Dermis microvascular lymphatic vessel endothelial cell (primary cell): ENCODE measurements at regions not wholly inside any gene's neighbourhood (a gene's known extent, or its start where the extent isn't known, plus 50 kb on each side); places are given as distances from the start of the nearest gene placed in this dataset.

ENCODE experiments used
- DNase-seq, 2 donors: peaks; one replicate each; pipeline versions ENCODE4 v3.0.0 to v3.0.0-alpha.2; 2010; ENCODE audit warnings: low read depth in 2 of 2

DNA sequence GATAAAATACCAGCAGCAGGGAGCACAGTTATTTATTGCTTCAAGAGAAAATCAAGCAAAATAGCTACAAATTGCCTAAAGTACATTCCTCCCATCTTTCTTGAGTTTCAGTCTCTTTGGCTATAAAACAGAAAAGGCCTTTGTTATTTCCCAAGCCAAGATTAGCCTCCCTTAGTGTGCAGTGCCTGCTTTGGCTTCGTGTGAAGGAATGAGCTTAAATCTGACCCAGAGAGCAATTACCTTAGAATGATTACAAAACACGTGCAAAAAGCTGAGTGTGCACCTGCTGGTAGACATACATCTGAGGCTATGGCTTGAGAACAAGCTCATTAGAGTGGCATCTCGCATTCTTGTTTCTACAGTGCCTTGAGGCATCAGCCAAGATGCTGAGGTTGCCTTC, 250.8 kb downstream of the C4orf33 start:
- no peak for DNase-seq

DNA sequence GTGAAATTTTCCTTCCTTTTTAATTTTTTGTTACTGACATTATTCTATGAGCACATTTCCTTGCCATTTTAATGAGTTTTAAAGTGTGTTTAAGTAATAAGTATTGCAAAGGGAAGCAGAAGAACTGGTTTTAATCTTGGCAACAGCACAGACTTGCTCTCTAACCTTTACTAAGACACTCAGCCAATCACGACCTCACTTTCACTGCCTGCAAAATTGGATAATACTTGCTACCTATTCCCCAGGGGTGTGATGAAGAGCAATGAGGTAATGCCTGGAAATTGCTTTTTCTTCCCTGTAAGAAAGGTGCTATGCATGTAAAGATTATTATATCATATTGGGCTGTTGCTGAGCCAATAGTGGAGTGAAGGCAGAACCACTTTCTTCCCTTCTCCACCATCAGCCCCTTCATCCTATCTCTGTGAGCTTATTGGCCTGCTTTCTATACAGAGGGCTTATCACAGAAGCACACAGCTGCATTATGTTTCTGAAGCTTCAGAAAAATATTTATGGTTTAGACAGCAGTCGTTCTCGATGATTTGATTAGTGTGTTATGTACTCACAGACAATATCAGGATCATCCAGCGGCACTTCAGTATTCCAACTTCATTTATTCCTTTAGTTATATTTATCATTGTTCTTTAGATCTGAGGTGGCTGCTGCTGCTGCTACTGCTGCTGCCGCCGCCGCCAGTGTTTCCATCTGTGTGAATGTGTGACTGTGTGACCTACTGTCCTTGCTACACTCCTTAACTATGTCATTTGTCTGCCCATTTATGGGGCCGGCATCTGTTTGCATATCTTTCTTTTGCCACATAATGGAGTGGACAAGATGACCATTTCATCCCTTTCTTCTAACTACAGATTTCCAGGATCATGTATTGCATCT, 255.1 kb downstream of the C4orf33 start:
- no peak for DNase-seq

DNA sequence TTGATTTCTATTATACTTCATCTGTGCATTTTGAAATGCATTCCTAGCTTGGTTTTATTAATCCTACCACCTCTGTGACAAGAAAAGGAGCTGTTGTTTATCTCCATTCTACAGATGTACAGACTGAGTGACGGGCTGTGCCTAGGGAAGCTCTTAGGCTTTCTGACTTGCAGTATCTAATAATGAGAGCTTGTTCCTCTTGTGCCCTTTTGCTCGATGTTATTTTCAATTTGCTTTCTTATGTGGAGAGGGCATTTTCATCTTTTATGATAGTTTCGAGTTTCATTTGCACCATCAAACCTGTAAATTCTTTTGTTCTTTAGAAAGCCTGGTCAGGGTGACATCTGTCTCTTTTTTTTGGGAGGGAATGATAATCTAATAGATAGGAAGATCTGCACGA, 256.5 kb downstream of the C4orf33 start:
- no peak for DNase-seq

DNA sequence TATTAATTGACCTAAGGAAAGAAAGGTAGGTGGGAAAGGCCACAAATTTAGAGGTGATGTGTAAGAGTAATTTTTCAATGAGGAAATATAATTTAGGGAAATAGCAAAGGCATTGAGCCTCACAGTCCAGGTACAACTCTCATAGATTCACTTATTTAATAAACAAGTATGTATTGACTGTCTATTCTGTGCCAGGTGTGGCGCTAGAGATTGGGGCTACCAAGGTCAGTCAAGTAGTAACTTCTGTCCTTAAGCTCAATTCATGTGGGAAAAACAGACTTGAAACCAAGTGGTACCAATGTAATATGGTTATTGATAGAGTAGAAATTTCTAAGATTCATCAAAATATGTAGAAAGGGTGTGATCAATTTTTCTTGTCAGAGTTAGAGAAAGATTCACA, 257.5 kb downstream of the C4orf33 start:
- DNase-seq: no peak

DNA sequence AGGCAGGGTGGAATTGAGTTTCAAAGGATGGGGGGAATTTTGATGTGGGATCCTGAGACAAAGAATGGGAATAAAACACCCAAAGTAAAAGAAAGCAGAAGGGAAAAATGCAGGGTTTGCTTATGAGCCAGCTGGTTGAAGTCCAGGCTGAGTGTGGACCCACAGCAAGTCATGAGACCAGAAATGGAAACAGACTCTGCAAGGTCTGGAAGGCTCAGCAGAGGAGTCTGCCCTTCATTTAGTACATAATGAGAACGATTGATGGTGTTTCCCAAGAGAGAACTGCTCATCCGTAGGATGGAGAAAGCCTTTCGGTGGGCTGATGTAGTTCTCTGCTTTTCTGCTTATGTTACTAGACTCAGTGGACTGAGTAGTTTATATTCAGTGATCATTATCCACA, 259.1 kb downstream of the C4orf33 start:
- no peak for DNase-seq

DNA sequence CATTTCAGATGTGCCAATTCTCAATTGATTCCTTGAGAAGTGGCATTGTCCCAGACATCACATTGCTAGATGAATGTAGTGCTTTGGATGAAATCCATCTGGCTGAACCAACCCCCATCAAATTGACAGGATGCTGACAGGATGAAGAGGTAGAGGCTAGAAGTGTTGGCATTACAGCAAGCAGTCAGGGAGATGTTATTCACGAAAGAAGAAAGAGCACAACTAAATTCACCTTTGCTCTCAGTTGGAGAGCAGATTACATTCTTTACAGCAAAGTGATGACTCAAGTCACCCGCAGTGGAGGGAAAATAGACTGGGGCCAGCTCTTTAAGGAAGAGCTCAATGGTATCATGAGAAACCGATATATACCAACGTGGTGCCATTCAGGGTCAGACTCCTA, 259.6 kb downstream of the C4orf33 start:
- no peak for DNase-seq

DNA sequence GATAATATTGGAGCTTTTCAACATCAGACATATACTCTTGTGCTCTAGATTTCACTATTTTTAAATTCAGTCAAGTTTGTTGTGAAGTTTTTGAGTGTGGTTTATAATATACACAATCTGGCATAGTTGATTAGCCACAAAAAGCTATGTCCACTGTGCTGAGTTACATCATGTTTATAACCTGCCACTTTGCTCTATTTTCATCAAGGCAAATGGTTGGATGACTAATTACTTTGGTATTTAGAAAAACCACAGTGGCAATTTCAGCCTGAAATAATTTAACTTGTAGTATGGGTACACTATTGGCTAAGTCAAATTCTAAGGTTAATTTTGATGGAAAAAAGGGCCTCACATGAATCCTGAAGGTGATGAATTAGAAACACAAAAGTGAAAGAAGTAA, 262.6 kb downstream of the C4orf33 start:
- no peak for DNase-seq

DNA sequence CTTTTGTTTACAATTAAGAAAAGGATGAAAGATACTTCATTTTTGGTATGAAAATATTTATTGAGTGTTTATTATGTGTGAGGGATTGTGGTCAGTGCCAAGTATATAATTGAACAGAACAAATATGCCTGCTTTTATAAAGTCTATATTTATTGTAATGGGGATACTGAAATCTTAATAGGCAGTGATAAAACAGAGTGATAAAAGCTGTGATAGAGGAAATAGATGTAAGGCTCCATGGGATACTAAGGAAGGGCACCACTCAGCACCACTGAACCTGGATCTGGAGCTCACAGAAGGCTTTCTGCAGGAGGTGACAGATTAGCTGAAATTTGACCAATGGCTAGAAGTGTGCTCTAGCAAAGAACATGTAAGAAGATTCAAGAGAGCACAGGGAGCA, 263.5 kb downstream of the C4orf33 start:
- no peak for DNase-seq

DNA sequence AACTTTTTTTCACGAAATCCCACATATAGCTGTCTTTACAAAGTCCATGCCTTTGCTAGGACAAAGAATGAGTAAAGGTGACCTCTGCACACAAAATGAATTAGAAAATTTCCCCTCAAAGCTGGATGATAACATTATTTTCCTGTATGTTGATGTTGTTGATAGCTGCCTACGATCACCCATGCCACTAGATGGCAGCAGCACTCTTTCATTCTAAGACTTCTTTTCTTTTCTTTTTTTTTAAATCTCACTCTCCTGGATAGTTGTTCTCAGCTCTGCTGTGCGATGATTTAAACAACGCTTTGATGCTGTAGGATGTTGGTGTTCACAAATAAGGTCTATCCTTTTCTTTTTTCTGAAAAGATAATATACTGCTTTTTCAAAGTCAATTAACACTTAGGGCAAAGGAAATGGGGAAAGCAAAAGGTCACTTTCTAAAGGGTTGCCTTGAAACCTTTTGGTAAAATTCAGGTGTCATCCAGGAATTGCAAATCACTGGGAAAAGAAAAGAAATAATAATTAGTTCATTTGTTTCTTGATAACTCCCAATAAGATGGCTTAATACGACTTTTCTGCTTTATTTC, 266.8 kb downstream of the C4orf33 start:
- peak; percentile 76 to 82 for DNase-seq

DNA sequence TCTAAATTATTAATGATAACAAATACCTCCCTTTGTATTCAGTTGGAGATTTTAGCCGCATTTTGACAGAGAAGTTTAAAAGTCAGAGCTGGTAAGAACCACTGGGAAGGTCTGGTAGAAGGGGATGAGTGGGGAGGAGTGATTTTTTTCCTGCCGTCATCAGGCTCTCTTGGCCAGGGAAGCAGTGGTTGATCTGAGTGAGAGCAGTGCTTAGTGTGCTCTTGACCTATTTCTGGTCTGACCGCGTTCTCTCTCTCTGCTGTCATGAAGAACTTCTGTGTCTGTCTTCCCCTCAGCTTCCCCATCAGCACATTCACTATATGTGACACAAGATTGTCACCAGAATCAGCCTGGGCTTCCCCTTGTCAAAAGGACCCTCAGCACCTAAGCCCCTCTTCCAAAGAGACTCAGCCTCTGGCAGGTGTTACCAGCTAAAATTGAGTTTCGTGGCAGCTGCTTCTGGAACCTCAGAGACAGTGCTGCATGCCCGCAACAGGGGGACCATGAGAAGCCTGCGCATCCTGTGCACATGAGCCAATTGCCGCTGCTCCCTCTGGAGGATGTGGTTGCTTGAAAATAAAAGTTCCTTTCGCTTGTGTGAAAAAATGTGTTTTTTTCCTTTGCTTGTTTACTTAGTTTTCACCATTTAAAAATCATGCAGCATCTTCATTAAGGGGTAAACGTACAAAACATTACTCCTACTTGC, 268.9 kb downstream of the C4orf33 start:
- DNase-seq: no peak

DNA sequence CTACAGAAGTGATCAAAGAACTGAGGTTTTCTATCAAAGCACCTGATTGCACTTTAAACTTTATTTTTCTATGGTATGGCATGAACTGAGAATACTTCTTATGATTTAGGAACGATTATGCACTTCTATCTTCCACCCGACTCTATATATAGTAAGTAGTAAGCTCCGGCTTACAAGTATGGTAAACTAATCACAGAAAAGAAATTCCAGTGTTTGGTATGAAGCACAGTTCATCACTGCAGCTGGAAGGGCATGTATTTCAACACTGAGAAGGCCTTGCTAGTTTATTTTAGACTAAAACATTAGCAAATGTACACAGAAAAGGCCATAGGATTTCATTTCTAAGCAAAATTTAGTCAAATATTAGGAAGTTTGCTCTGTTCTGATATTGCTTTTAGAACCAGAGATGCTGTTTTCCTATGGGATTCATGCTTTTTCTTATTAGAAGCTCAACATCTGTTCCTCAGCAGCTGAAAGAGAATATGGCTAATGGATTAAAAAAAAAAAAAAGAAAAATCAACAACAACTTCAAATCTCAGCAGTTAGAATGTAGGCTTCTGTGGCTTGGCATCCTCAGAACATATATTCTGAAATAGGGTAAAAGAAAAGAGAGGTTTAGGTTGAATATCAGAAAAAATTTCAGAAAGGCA, 273.5 kb downstream of the C4orf33 start:
- no peak for DNase-seq

DNA sequence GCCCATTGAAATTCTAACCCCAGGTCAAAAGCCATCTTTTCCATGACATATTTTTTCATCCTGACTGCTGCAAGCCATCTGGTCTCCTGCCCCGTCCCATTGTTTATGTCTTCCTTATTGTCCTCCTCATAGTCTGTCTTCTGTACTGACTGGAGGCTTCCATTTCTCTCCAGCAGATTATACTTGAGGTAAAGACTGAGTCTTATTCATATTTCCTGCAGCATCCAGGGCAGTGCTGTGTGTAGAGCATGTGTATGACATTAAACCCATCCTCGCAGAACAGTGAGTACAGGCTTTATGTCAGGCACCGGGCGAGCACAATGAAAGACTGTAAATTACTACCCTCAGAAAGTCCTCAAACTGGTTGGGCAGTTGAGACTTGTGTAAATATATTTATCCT, 275.1 kb downstream of the C4orf33 start:
- no peak for DNase-seq

DNA sequence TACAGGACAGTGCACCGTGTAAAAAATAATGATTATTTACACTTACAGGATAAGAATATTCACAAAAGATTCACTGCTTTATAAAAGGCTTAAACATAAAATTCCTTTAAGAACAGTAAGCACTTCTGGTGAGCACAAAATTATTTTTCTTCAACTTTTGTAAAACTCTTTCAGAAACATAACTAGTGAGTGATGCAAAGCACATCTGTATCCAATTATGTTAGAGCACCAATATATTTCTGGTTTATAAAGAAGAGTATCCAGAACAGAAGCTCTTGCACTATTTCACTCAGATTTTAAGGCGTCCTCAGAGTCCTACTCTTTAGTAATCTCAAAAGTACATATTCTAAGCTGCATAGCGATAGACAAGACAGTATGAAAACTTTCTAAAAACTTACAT, 276.0 kb downstream of the C4orf33 start:
- no peak for DNase-seq

DNA sequence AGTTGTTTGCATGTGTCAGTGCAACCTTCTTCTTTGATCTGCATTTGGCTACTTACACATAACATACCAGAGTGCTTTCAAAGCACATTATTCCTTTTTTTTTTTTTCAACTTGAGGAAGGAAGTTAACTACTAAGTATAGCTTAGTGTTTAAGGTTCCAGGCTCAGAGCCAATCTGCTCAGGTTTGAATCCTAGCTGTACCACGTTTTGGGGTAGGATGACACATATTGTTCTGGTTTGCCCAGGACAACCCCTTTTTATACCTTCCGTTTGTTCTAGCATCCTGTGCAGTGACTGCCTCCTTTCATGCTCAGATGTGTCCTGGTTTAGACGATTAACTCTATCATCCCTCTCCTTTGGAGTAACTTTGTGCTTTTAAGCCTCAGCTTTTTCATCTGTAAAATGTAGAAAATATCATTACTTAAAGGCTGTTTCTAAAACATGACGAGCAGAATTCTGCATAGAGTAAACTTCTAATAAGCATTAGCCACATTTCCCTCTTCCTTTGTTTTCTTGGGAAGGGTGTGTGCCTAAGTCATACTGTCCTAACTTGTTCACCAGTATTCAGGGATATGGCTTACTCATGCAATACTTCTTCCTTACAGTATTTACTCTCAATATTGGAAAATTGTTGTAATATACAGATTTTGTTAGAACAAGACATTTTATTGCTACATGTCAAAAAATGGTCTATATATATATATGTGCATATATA, 281.3 kb downstream of the C4orf33 start:
- peak; percentile 17 to 59 for DNase-seq

DNA sequence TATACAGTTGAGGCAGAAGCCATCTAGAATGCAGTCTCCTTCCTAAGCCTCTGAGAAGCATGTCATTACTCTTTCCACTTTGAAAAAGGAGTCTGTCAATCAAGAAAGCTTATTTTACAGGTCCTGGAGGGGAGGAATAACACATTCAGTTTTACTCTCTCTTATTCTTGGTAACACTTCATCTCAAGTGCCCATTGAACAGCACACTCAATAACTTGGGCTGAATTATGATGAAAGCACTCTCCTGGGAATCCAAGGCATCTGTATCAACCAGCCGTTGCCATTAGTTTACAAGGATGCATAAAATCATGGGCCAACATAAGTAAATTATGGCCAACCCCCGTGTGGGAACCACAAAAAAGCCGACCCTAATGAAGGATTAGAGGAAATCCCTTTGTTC, 282.4 kb downstream of the C4orf33 start:
- DNase-seq: no peak

DNA sequence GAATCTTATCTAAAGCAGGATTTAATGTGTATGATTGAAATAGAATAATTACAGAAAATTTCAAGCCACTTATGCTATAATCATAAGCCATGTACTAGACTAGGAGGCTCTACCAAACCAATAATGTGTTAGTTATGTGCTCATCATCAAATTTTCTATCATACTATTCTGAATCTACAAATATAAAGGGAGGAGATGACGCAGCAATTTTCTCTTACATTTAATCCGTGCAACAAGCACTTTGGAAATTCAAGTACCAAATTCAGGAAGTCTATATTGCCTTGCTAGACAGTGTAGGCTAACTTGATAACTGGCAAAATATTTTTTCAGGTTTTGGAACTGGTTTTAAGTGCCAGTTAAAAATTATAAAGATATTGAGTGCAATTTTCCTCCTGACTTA, 283.5 kb downstream of the C4orf33 start:
- DNase-seq: no peak

DNA sequence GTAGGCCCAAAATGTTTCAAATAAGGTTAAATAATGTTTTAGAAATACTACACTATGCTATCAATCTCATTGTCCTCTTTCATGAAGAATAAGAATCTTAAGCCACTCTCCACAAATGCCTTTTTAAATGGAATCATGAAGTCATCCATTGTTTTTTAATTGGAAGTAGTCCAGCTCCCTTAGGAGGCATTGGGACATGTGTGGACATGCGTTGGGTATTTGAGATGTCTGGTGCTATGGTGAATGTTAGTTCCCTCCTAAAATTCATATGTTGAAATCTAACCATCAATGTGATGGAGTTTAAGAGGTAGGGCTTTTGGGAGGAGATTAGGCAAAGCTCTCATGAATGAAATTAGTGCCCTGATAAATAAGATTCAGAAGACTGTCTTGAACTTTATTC, 289.0 kb downstream of the C4orf33 start:
- DNase-seq: peak in 1 of 2 donors; percentile 34

DNA sequence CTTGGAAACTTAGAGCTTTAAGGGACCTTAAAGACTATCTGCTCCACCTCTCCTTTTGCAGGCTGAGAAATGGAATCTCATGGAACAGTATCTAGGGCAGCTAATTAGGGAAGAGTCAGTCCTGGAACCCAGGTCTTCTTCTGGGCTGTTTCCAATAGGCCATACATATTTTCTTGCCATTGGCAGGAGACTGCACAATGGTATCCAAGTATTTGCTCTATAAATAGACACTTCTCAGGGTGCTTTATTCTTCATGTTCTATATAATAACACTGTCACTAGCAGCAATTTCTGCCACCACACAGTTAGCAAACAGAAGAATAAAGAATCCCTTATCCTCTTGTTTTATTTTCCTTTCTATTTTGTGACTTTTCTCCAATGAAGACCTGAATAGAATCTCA, 291.7 kb downstream of the C4orf33 start:
- DNase-seq: no peak

DNA sequence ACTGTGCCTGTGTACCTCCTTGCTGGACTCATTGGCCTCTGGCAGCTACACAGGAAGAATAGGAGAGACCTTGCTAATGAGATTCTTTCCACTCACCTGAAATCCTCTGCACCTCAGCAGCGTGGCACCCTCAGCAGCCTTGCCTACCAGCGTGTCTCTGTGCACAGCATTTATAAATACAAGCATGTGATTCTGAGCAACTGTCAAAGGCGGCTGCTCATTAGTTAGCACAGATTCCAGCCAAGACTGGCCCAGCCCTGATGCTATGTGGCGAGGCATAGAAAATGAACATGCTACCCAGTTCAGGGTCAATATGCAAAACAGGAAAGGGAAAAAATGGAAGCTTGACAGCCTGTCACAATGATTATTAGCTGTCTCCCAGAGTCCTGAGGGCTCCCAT, 298.0 kb downstream of the C4orf33 start:
- DNase-seq: no peak

DNA sequence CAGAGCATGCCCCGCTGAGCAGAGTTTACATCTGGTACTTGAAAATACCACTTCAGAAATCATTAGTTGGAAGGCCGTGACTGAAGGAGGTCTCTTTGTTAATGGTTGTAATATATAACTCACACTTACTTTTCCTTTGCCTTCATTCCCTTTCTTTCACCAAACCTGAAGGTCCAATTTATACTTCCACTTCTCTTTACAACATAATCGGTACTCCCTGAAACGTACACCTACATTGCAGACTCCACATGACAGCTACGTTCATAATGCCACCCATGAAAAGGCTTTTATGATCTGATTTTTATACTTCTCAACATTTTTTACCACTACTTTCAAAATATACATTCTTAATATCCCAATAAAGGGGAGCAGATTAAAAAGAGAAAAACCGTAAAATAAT, 298.7 kb downstream of the C4orf33 start:
- no peak for DNase-seq

DNA sequence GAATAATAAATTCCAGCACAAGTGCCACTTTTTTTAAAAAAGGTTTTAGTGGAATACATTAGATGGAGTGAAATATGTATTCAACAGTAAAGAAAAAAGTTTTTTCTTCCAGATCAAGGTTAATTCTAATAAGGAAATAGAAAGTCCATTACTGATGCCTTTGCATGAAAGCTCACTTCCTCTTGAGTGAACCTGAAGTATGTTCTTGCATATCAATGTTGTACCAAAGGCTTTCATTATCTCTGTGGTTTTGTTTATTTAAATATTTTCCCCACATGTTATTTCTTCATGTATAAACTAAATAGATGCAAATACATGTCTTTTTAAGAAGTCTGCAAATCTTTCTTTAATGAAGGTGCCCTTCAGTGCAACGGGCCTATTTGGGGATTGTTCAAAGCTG, 307.9 kb downstream of the C4orf33 start:
- DNase-seq: no peak

DNA sequence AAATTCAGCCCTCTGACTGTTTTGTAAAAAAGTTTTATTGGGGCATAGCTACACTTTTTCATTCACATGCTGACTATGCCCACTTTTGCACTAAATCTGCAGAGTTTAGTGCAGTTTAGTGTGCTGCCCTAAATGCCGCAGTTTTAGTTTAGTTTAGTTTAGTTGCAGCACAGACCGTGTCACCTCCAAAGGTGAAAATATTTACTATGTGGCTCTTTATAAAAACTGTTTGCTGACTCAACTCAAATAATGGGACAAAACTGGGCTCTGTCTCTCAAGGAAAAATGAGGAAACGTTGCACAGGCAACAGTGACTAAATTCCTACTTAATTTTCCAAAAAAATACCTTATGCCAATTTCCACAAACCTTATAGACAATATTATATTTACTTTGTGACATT, 314.2 kb downstream of the C4orf33 start:
- DNase-seq: no peak
